ENCODE measurements at regions not wholly inside any gene's neighbourhood (a gene's known extent, or its start where the extent isn't known, plus 50 kb on each side); places are given as distances from the start of the nearest gene placed in this dataset.

GRCh38 chr18:75558790-75559189 lies 131.3 kb upstream of the SMIM21 start:
- in situ Hi-C loops (cut with MboI; ENCODE audit: low sequenced_read_pairs in 4 of 4) (no loop called here), intact Hi-C loops (cut with DNase I; ENCODE audit: low total_unique reads) (no loop called here)
- no peak for DNase-seq
- Histone ChIP-seq H3K27me3 (no peaks in the 10 kb centered on the region), H3K4me1 (no peaks in the 10 kb centered on the region), H3K36me3 (no peaks in the 10 kb centered on the region), H3K27ac (no peak overlapping the region), H3K9me3 (no peaks in the 10 kb centered on the region), H3K4me3 (no peak overlapping the region)
- no peak for ATAC-seq
- no peak for TF ChIP-seq CTCF (IDR thresholded peaks at IDR 0.05 in 4 of 5, conservative IDR thresholded peaks at IDR 0.05 in 1 of 5)
- TF ChIP-seq POLR2A (IDR thresholded peaks at IDR 0.05), result no peak

GRCh38 chr18:75556841-75557240 lies 129.3 kb upstream of the SMIM21 start:
- TF ChIP-seq POLR2A (IDR thresholded peaks at IDR 0.05) (no peak), CTCF (IDR thresholded peaks at IDR 0.05 in 4 of 5, conservative IDR thresholded peaks at IDR 0.05 in 1 of 5) (no peak)
- intact Hi-C loops (cut with DNase I; ENCODE audit: low total_unique reads) (no loop called here), in situ Hi-C loops (cut with MboI; ENCODE audit: low sequenced_read_pairs in 4 of 4) (no loop called here)
- no peak overlapping the region for H3K4me3 ChIP-seq
- H3K36me3 ChIP-seq, result no peaks in the 10 kb centered on the region
- H3K4me1 ChIP-seq, result no peaks in the 10 kb centered on the region
- H3K27ac ChIP-seq, result no peak overlapping the region
- H3K9me3 ChIP-seq, result no peaks in the 10 kb centered on the region
- H3K27me3 ChIP-seq, result no peaks in the 10 kb centered on the region
- no peak for ATAC-seq
- DNase-seq, result no peak

- Histone ChIP-seq H3K36me3 (no peaks in the 10 kb centered on the region), H3K27ac (no peak overlapping the region), H3K4me1 (no peaks in the 10 kb centered on the region), H3K27me3 (no peaks in the 10 kb centered on the region), H3K4me3 (no peak overlapping the region), H3K9me3 (no peaks in the 10 kb centered on the region)
- intact Hi-C loops (cut with DNase I; ENCODE audit: low total_unique reads), result no loop called here
- in situ Hi-C loops (cut with MboI; ENCODE audit: low sequenced_read_pairs in 4 of 4), result no loop called here
- ATAC-seq, result no peak
- no peak for DNase-seq
- TF ChIP-seq CTCF (IDR thresholded peaks at IDR 0.05 in 4 of 5, conservative IDR thresholded peaks at IDR 0.05 in 1 of 5) (no peak), POLR2A (IDR thresholded peaks at IDR 0.05) (no peak)
Observed at GRCh38 chr18:75554644-75555185, 127.2 kb upstream of the SMIM21 start.

- intact Hi-C loops (cut with DNase I; ENCODE audit: low total_unique reads) (no loop called here), in situ Hi-C loops (cut with MboI; ENCODE audit: low sequenced_read_pairs in 4 of 4) (no loop called here)
- DNase-seq (no peak), ATAC-seq (no peak)
- no peak for TF ChIP-seq CTCF (IDR thresholded peaks at IDR 0.05 in 4 of 5, conservative IDR thresholded peaks at IDR 0.05 in 1 of 5)
- TF ChIP-seq POLR2A (IDR thresholded peaks at IDR 0.05), result no peak
- H3K4me3 ChIP-seq, result no peak overlapping the region
- no peaks in the 10 kb centered on the region for H3K27me3 ChIP-seq
- H3K36me3 ChIP-seq, result no peaks in the 10 kb centered on the region
- H3K4me1 ChIP-seq, result no peaks in the 10 kb centered on the region
- H3K9me3 ChIP-seq, result no peaks in the 10 kb centered on the region
- H3K27ac ChIP-seq, result no peak overlapping the region
Observed at GRCh38 chr18:75554176-75554575, 126.7 kb upstream of the SMIM21 start.

GRCh38 chr18:75553021-75553420 lies 125.5 kb upstream of the SMIM21 start:
- Histone ChIP-seq H3K9me3 (no peaks in the 10 kb centered on the region), H3K4me3 (no peak overlapping the region), H3K27ac (no peak overlapping the region), H3K4me1 (no peaks in the 10 kb centered on the region), H3K27me3 (no peaks in the 10 kb centered on the region), H3K36me3 (no peaks in the 10 kb centered on the region)
- DNase-seq, result no peak
- ATAC-seq, result no peak
- intact Hi-C loops (cut with DNase I; ENCODE audit: low total_unique reads), result no loop called here
- in situ Hi-C loops (cut with MboI; ENCODE audit: low sequenced_read_pairs in 4 of 4), result no loop called here
- TF ChIP-seq POLR2A (IDR thresholded peaks at IDR 0.05), result no peak
- no peak for TF ChIP-seq CTCF (IDR thresholded peaks at IDR 0.05 in 4 of 5, conservative IDR thresholded peaks at IDR 0.05 in 1 of 5)
